OCI-LY7 (cell line): ENCODE measurements at regions not wholly inside any gene's neighbourhood (a gene's known extent, or its start where the extent isn't known, plus 50 kb on each side); places are given as distances from the start of the nearest gene placed in this dataset.

Experiments used
- BruUV-seq: library from RNA; stranded (reverse); fragments of 400-500 nt; replicated peaks from 2 replicates; lab custom pipeline; 2021; lab: Mats Ljungman, UMichigan
- CTCF ChIA-PET: fragments of 300-600 bp; sonication (Branson Sonifier 250); formaldehyde crosslinking; loops from one replicate; lab custom pipeline; 2022; ENCODE audit warnings: antibody characterized with exemption; ENCODE audit not compliant: unreplicated experiment; lab: Charles Lee
- POLR2A ChIA-PET: fragments of 300-600 bp; sonication (Branson Sonifier 250); formaldehyde crosslinking; loops from one replicate; lab custom pipeline; 2022; ENCODE audit warnings: antibody characterized with exemption; lab: Charles Lee
- DNase-seq: peaks from one replicate; pipeline ENCODE4 v3.0.0-alpha.2; 2015; ENCODE audit warnings: low spot score
- H2AFZ ChIP-seq: fragments of 200-600 bp; sonication (generic), shearing (Covaris generic); 2 replicates; pipeline ENCODE4 v1.6.1; 2014; ENCODE audit warnings: mild to moderate bottlenecking, antibody characterized with exemption, low read length, moderate library complexity
- H3K27ac ChIP-seq: fragments of 200-600 bp; sonication (generic); 2 replicates; pipeline ENCODE4 v1.5.1; 2014; ENCODE audit warnings: mixed run types, low read depth, mild to moderate bottlenecking, moderate library complexity, low read length, inconsistent platforms; ENCODE audit not compliant: poor library complexity, severe bottlenecking
- H3K36me3 ChIP-seq: fragments of 200-600 bp; sonication (generic); 2 replicates; pipeline ENCODE4 v1.6.1; 2014; ENCODE audit warnings: mild to moderate bottlenecking, antibody characterized with exemption, low read length, moderate library complexity, mixed read lengths; ENCODE audit not compliant: insufficient read depth
- H3K4me1 ChIP-seq: fragments of 200-600 bp; sonication (generic); 2 replicates; pipeline ENCODE4 v1.5.1; 2014; ENCODE audit warnings: mild to moderate bottlenecking, low read length; ENCODE audit not compliant: insufficient read depth, poor library complexity, severe bottlenecking
- H3K4me2 ChIP-seq: fragments of 200-600 bp; sonication (generic); 2 replicates; pipeline ENCODE4 v1.6.1; 2014; ENCODE audit warnings: mild to moderate bottlenecking, low read length
- H3K4me3 ChIP-seq: fragments of 200-600 bp; sonication (generic); 2 replicates; pipeline ENCODE4 v1.5.1; 2014; ENCODE audit warnings: mild to moderate bottlenecking, low read depth, low read length; ENCODE audit not compliant: poor library complexity, severe bottlenecking
- H3K79me2 ChIP-seq: fragments of 200-600 bp; sonication (generic); 2 replicates; pipeline ENCODE4 v1.6.1; 2016; ENCODE audit warnings: low read depth, mild to moderate bottlenecking, low read length, moderate library complexity, mixed read lengths; ENCODE audit not compliant: insufficient read depth
- H3K9me2 ChIP-seq: fragments of 200-600 bp; sonication (generic); 2 replicates; pipeline ENCODE4 v1.6.1; 2016; ENCODE audit warnings: mild to moderate bottlenecking, low read length, mixed read lengths; ENCODE audit not compliant: insufficient read depth
- H3K9me3 ChIP-seq: fragments of 200-600 bp; sonication (generic); 2 replicates; pipeline ENCODE4 v1.6.1; 2014; ENCODE audit warnings: mild to moderate bottlenecking, mixed run types, low read length, mixed read lengths
- H4K20me1 ChIP-seq: fragments of 200-600 bp; sonication (generic); 2 replicates; pipeline ENCODE4 v1.6.1; 2014; ENCODE audit warnings: mild to moderate bottlenecking, antibody characterized with exemption, low read length, moderate library complexity, mixed read lengths; ENCODE audit not compliant: insufficient read depth
- CTCF ChIP-seq: fragments of 200-600 bp; sonication (generic); conservative IDR thresholded peaks from 2 replicates; pipeline ENCODE4 v1.5.1; 2014; ENCODE audit warnings: mild to moderate bottlenecking, antibody characterized with exemption, low read length, moderate library complexity, mixed read lengths
- EZH2phosphoT487 ChIP-seq: fragments of 200-600 bp; sonication (generic); IDR thresholded peaks from 2 replicates; pipeline ENCODE4 v1.6.1; 2018; ENCODE audit warnings: low read depth, borderline replicate concordance, mild to moderate bottlenecking, mixed run types, antibody characterized with exemption, low read length, moderate library complexity, mixed read lengths
- intact Hi-C: fragments of 100-400 bp; cut with micrococcal nuclease; formaldehyde crosslinking; loops from one replicate; pipeline ENCODE4 v1.10.0; 2022; ENCODE audit not compliant: unreplicated experiment

- no peaks in the 10 kb centered on the region for H3K79me2 ChIP-seq
- H3K9me2 ChIP-seq = no peaks in the 10 kb centered on the region; the same call in 1 of the 2 replicates
- CTCF ChIA-PET = no interaction called here
- H4K20me1 ChIP-seq = no peaks in the 10 kb centered on the region
- no peak overlapping the region for H3K27ac ChIP-seq
- peaks cover 8% of the 10 kb centered on the region for H3K4me1 ChIP-seq
- BruUV-seq = no TSS peak
- H3K4me2 ChIP-seq = peak overlapping the region; percentile 23; the same call in 1 of the 2 replicates
- POLR2A ChIA-PET = interaction anchor here (0.6 to 2.0 kb wide), 7 partner anchors 8 to 70 kb away, joined by 3 to 7 read pairs (median 4); no protein-coding TSS in a partner anchor
- intact Hi-C loops = no loop called here
- peak overlapping the region; percentile 83; the same call in 1 of the 2 replicates for H2AFZ ChIP-seq
- no peak overlapping the region for H3K4me3 ChIP-seq
- TF ChIP-seq EZH2phosphoT487 = no peak
- no peak for TF ChIP-seq CTCF
- no peaks in the 10 kb centered on the region for H3K36me3 ChIP-seq
- DNase-seq = peak; percentile 50
- H3K9me3 ChIP-seq = no peaks in the 10 kb centered on the region
Observed at GRCh38 chr2:221166292-221166691, 405.8 kb downstream of the EPHA4 start.

GRCh38 chr2:221167561-221167960, 404.5 kb downstream of the EPHA4 start:
- no TSS peak for BruUV-seq
- no peaks in the 10 kb centered on the region for H3K36me3 ChIP-seq
- no peak for DNase-seq
- H3K4me3 ChIP-seq = no peak overlapping the region
- H3K79me2 ChIP-seq = no peaks in the 10 kb centered on the region
- intact Hi-C loops = no loop called here
- H3K9me2 ChIP-seq = no peaks in the 10 kb centered on the region; the same call in 1 of the 2 replicates
- ChIA-PET POLR2A (interaction anchor here (1.1 to 2.0 kb wide), 2 partner anchors 11 to 16 kb away, joined by 5 to 7 read pairs; no protein-coding TSS in a partner anchor), CTCF (no interaction called here)
- TF ChIP-seq EZH2phosphoT487 = no peak
- TF ChIP-seq CTCF = no peak
- H3K4me2 ChIP-seq = no peak overlapping the region
- H2AFZ ChIP-seq = no peak overlapping the region
- H3K27ac ChIP-seq = no peak overlapping the region
- peaks cover 8% of the 10 kb centered on the region for H3K4me1 ChIP-seq
- no peaks in the 10 kb centered on the region for H4K20me1 ChIP-seq
- no peaks in the 10 kb centered on the region for H3K9me3 ChIP-seq

GRCh38 chr2:221169724-221170123, 402.4 kb downstream of the EPHA4 start:
- H2AFZ ChIP-seq = no peak overlapping the region
- no peaks in the 10 kb centered on the region for H3K9me2 ChIP-seq
- no peak overlapping the region for H3K4me2 ChIP-seq
- H3K27ac ChIP-seq = no peak overlapping the region
- H4K20me1 ChIP-seq = no peaks in the 10 kb centered on the region
- CTCF ChIA-PET = no interaction called here
- H3K4me3 ChIP-seq = no peak overlapping the region
- BruUV-seq = no TSS peak
- POLR2A ChIA-PET = no interaction called here
- H3K9me3 ChIP-seq = no peaks in the 10 kb centered on the region
- DNase-seq = no peak
- peaks cover 8% of the 10 kb centered on the region for H3K4me1 ChIP-seq
- no peaks in the 10 kb centered on the region for H3K36me3 ChIP-seq
- intact Hi-C loops = no loop called here
- no peak for TF ChIP-seq CTCF
- no peak for TF ChIP-seq EZH2phosphoT487
- H3K79me2 ChIP-seq = no peaks in the 10 kb centered on the region
